ENCODE measurements at regions not wholly inside any gene's neighbourhood (a gene's known extent, or its start where the extent isn't known, plus 50 kb on each side); places are given as distances from the start of the nearest gene placed in this dataset.

GRCh38 chr10:76736815-76737618, 900.6 kb downstream of the KCNMA1 start:
- no peak for DNase-seq
- in situ Hi-C loops (cut with MboI; ENCODE audit: low pct_unique_long_range_greater_than_20kb, low sequenced_read_pairs) = no loop called here

GRCh38 chr10:76736392-76736791, 901.2 kb downstream of the KCNMA1 start:
- in situ Hi-C loops (cut with MboI; ENCODE audit: low pct_unique_long_range_greater_than_20kb, low sequenced_read_pairs) = no loop called here
- DNase-seq = no peak

GRCh38 chr10:76735866-76736265, 901.7 kb downstream of the KCNMA1 start:
- in situ Hi-C loops (cut with MboI; ENCODE audit: low pct_unique_long_range_greater_than_20kb, low sequenced_read_pairs) = no loop called here
- DNase-seq = no peak

GRCh38 chr10:76733441-76733936, 904.1 kb downstream of the KCNMA1 start:
- in situ Hi-C loops (cut with MboI; ENCODE audit: low pct_unique_long_range_greater_than_20kb, low sequenced_read_pairs) = no loop called here
- DNase-seq = no peak

- in situ Hi-C loops (cut with MboI; ENCODE audit: low pct_unique_long_range_greater_than_20kb, low sequenced_read_pairs) = no loop called here
- no peak for DNase-seq
Measured at GRCh38 chr10:76732306-76732705, 905.3 kb downstream of the KCNMA1 start.

GRCh38 chr10:76729841-76730487, 907.6 kb downstream of the KCNMA1 start:
- in situ Hi-C loops (cut with MboI; ENCODE audit: low pct_unique_long_range_greater_than_20kb, low sequenced_read_pairs) = no loop called here

GRCh38 chr10:76729346-76729745, 908.3 kb downstream of the KCNMA1 start:
- in situ Hi-C loops (cut with MboI; ENCODE audit: low pct_unique_long_range_greater_than_20kb, low sequenced_read_pairs) = no loop called here

More at GRCh38 chr10:76729841-76730487, 907.6 kb downstream of the KCNMA1 start:
- no peak for DNase-seq

GRCh38 chr10:76727038-76727437, 910.6 kb downstream of the KCNMA1 start:
- in situ Hi-C loops (cut with MboI; ENCODE audit: low pct_unique_long_range_greater_than_20kb, low sequenced_read_pairs) = no loop called here
- no peak for DNase-seq

More at GRCh38 chr10:76729346-76729745, 908.3 kb downstream of the KCNMA1 start:
- no peak for DNase-seq

- DNase-seq = no peak
- in situ Hi-C loops (cut with MboI; ENCODE audit: low pct_unique_long_range_greater_than_20kb, low sequenced_read_pairs) = no loop called here
Measured at GRCh38 chr10:76723844-76724243, 913.8 kb downstream of the KCNMA1 start.

GRCh38 chr10:76721891-76722505, 915.6 kb downstream of the KCNMA1 start:
- in situ Hi-C loops (cut with MboI; ENCODE audit: low pct_unique_long_range_greater_than_20kb, low sequenced_read_pairs) = no loop called here
- DNase-seq = no peak

- no peak for DNase-seq
- in situ Hi-C loops (cut with MboI; ENCODE audit: low pct_unique_long_range_greater_than_20kb, low sequenced_read_pairs) = no loop called here
Measured at GRCh38 chr10:76719006-76719405, 918.6 kb downstream of the KCNMA1 start.

- DNase-seq = no peak
- in situ Hi-C loops (cut with MboI; ENCODE audit: low pct_unique_long_range_greater_than_20kb, low sequenced_read_pairs) = no loop called here
Measured at GRCh38 chr10:76717141-76717540, 920.5 kb downstream of the KCNMA1 start.

GRCh38 chr10:76711222-76711997, 926.2 kb downstream of the KCNMA1 start:
- DNase-seq = no peak
- in situ Hi-C loops (cut with MboI; ENCODE audit: low pct_unique_long_range_greater_than_20kb, low sequenced_read_pairs) = no loop called here

- in situ Hi-C loops (cut with MboI; ENCODE audit: low pct_unique_long_range_greater_than_20kb, low sequenced_read_pairs) = no loop called here
- DNase-seq = no peak
Measured at GRCh38 chr10:76700241-76700640, 937.4 kb downstream of the KCNMA1 start.

GRCh38 chr10:76697923-76698322, 939.7 kb downstream of the KCNMA1 start:
- in situ Hi-C loops (cut with MboI; ENCODE audit: low pct_unique_long_range_greater_than_20kb, low sequenced_read_pairs) = no loop called here
- no peak for DNase-seq

- no peak for DNase-seq
- in situ Hi-C loops (cut with MboI; ENCODE audit: low pct_unique_long_range_greater_than_20kb, low sequenced_read_pairs) = no loop called here
Measured at GRCh38 chr10:76695069-76695468, 942.5 kb downstream of the KCNMA1 start.

- no peak for DNase-seq
- in situ Hi-C loops (cut with MboI; ENCODE audit: low pct_unique_long_range_greater_than_20kb, low sequenced_read_pairs) = no loop called here
Measured at GRCh38 chr10:76686201-76686600, 951.4 kb downstream of the KCNMA1 start.

GRCh38 chr10:76684968-76685367, 952.6 kb downstream of the KCNMA1 start:
- in situ Hi-C loops (cut with MboI; ENCODE audit: low pct_unique_long_range_greater_than_20kb, low sequenced_read_pairs) = no loop called here
- no peak for DNase-seq

- in situ Hi-C loops (cut with MboI; ENCODE audit: low pct_unique_long_range_greater_than_20kb, low sequenced_read_pairs) = no loop called here
- DNase-seq = no peak
Measured at GRCh38 chr10:76681153-76681552, 956.5 kb downstream of the KCNMA1 start.

Measured in KBM-7 (cell line).